ENCODE measurements at regions not wholly inside any gene's neighbourhood (a gene's known extent, or its start where the extent isn't known, plus 50 kb on each side); places are given as distances from the start of the nearest gene placed in this dataset.

- TF ChIP-seq E2F5 (CRISPR knock-in tag; IDR thresholded peaks at IDR 0.05) (no peak), STAT6 (CRISPR knock-in tag; conservative IDR thresholded peaks at IDR 0.05; ENCODE audit: low read depth) (no peak), JUN (CRISPR knock-in tag; IDR thresholded peaks at IDR 0.05) (no peak), ATF3 (CRISPR knock-in tag; conservative IDR thresholded peaks at IDR 0.05) (no peak), CTCF (IDR thresholded peaks at IDR 0.05) (no peak), CREM (CRISPR knock-in tag; IDR thresholded peaks at IDR 0.05) (no peak), HMGXB4 (CRISPR knock-in tag; IDR thresholded peaks at IDR 0.05) (no peak), E2F1 (CRISPR knock-in tag; IDR thresholded peaks at IDR 0.05) (no peak)
These were observed 532.9 kb upstream of the B3GAT1 start for GRCh38 chr11:134944986-134945385.

All from WTC11 (cell line).